ENCODE measurements at regions not wholly inside any gene's neighbourhood (a gene's known extent, or its start where the extent isn't known, plus 50 kb on each side); places are given as distances from the start of the nearest gene placed in this dataset.

DNA sequence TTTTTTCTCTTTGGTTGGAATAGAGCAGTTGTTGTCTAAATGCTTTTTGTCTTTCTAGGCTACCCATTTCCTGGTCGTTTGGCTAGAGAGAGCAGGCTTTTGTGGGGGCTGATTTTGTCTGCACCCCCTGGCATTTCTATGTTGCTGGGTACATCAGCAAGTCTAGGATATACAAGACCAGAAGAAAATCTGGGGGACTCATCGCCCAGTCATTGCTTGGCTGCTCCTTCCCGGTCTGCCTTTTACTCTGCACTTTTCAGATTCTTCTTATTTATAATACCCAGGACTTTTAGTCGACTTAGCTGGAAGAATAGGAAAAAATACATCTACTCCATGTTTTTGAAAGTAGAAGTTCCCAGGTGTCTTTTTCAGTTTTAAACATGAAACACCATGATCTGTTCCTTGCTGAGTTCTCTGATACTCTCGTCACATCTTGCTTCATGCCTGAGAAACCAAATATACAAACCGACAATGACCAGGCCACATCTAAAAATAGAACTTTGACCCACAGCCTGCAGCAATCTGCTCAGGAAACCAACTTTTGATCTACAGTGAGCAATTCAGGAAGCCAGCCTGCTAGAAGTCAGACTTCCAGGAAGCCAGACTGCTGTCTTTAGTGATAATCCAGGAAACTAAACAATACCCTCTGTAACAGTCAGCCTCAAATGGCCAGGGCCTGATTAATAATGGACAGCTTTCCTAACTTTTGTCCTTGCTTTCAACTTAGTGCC lies 163.8 kb upstream of the MEX3C start (continued):
- TF ChIP-seq, protein P1, sequence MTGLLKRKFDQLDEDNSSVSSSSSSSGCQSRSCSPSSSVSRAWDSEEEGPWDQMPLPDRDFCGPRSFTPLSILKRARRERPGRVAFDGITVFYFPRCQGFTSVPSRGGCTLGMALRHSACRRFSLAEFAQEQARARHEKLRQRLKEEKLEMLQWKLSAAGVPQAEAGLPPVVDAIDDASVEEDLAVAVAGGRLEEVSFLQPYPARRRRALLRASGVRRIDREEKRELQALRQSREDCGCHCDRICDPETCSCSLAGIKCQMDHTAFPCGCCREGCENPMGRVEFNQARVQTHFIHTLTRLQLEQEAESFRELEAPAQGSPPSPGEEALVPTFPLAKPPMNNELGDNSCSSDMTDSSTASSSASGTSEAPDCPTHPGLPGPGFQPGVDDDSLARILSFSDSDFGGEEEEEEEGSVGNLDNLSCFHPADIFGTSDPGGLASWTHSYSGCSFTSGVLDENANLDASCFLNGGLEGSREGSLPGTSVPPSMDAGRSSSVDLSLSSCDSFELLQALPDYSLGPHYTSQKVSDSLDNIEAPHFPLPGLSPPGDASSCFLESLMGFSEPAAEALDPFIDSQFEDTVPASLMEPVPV (CRISPR knock-in tag; IDR thresholded peaks at IDR 0.05) = no peak
- TF ChIP-seq STAT5B (CRISPR knock-in tag; IDR thresholded peaks at IDR 0.05) = no peak
- TF ChIP-seq, protein P2, sequence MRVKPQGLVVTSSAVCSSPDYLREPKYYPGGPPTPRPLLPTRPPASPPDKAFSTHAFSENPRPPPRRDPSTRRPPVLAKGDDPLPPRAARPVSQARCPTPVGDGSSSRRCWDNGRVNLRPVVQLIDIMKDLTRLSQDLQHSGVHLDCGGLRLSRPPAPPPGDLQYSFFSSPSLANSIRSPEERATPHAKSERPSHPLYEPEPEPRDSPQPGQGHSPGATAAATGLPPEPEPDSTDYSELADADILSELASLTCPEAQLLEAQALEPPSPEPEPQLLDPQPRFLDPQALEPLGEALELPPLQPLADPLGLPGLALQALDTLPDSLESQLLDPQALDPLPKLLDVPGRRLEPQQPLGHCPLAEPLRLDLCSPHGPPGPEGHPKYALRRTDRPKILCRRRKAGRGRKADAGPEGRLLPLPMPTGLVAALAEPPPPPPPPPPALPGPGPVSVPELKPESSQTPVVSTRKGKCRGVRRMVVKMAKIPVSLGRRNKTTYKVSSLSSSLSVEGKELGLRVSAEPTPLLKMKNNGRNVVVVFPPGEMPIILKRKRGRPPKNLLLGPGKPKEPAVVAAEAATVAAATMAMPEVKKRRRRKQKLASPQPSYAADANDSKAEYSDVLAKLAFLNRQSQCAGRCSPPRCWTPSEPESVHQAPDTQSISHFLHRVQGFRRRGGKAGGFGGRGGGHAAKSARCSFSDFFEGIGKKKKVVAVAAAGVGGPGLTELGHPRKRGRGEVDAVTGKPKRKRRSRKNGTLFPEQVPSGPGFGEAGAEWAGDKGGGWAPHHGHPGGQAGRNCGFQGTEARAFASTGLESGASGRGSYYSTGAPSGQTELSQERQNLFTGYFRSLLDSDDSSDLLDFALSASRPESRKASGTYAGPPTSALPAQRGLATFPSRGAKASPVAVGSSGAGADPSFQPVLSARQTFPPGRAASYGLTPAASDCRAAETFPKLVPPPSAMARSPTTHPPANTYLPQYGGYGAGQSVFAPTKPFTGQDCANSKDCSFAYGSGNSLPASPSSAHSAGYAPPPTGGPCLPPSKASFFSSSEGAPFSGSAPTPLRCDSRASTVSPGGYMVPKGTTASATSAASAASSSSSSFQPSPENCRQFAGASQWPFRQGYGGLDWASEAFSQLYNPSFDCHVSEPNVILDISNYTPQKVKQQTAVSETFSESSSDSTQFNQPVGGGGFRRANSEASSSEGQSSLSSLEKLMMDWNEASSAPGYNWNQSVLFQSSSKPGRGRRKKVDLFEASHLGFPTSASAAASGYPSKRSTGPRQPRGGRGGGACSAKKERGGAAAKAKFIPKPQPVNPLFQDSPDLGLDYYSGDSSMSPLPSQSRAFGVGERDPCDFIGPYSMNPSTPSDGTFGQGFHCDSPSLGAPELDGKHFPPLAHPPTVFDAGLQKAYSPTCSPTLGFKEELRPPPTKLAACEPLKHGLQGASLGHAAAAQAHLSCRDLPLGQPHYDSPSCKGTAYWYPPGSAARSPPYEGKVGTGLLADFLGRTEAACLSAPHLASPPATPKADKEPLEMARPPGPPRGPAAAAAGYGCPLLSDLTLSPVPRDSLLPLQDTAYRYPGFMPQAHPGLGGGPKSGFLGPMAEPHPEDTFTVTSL (CRISPR knock-in tag; IDR thresholded peaks at IDR 0.05; ENCODE audit: borderline replicate concordance) = peak; percentile 45; the same call in 1 of the 2 replicates
- TF ChIP-seq, protein P3, sequence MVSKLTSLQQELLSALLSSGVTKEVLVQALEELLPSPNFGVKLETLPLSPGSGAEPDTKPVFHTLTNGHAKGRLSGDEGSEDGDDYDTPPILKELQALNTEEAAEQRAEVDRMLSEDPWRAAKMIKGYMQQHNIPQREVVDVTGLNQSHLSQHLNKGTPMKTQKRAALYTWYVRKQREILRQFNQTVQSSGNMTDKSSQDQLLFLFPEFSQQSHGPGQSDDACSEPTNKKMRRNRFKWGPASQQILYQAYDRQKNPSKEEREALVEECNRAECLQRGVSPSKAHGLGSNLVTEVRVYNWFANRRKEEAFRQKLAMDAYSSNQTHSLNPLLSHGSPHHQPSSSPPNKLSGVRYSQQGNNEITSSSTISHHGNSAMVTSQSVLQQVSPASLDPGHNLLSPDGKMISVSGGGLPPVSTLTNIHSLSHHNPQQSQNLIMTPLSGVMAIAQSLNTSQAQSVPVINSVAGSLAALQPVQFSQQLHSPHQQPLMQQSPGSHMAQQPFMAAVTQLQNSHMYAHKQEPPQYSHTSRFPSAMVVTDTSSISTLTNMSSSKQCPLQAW (CRISPR knock-in tag; IDR thresholded peaks at IDR 0.05) = 0 out of 2 replicates have a peak, but pooled peaks have one; percentile 23
- TF ChIP-seq NBN (conservative IDR thresholded peaks at IDR 0.05) = no peak
- TF ChIP-seq PLRG1 (conservative IDR thresholded peaks at IDR 0.05) = no peak
- TF ChIP-seq, protein P4, sequence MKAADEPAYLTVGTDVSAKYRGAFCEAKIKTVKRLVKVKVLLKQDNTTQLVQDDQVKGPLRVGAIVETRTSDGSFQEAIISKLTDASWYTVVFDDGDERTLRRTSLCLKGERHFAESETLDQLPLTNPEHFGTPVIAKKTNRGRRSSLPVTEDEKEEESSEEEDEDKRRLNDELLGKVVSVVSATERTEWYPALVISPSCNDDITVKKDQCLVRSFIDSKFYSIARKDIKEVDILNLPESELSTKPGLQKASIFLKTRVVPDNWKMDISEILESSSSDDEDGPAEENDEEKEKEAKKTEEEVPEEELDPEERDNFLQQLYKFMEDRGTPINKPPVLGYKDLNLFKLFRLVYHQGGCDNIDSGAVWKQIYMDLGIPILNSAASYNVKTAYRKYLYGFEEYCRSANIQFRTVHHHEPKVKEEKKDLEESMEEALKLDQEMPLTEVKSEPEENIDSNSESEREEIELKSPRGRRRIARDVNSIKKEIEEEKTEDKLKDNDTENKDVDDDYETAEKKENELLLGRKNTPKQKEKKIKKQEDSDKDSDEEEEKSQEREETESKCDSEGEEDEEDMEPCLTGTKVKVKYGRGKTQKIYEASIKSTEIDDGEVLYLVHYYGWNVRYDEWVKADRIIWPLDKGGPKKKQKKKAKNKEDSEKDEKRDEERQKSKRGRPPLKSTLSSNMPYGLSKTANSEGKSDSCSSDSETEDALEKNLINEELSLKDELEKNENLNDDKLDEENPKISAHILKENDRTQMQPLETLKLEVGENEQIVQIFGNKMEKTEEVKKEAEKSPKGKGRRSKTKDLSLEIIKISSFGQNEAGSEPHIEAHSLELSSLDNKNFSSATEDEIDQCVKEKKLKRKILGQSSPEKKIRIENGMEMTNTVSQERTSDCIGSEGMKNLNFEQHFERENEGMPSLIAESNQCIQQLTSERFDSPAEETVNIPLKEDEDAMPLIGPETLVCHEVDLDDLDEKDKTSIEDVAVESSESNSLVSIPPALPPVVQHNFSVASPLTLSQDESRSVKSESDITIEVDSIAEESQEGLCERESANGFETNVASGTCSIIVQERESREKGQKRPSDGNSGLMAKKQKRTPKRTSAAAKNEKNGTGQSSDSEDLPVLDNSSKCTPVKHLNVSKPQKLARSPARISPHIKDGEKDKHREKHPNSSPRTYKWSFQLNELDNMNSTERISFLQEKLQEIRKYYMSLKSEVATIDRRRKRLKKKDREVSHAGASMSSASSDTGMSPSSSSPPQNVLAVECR (CRISPR knock-in tag; IDR thresholded peaks at IDR 0.05; ENCODE audit: borderline replicate concordance) = peak; percentile 24; the same call in 1 of the 2 replicates
- TF ChIP-seq CEBPG (CRISPR knock-in tag; IDR thresholded peaks at IDR 0.05) = no peak
- TF ChIP-seq, protein P5, sequence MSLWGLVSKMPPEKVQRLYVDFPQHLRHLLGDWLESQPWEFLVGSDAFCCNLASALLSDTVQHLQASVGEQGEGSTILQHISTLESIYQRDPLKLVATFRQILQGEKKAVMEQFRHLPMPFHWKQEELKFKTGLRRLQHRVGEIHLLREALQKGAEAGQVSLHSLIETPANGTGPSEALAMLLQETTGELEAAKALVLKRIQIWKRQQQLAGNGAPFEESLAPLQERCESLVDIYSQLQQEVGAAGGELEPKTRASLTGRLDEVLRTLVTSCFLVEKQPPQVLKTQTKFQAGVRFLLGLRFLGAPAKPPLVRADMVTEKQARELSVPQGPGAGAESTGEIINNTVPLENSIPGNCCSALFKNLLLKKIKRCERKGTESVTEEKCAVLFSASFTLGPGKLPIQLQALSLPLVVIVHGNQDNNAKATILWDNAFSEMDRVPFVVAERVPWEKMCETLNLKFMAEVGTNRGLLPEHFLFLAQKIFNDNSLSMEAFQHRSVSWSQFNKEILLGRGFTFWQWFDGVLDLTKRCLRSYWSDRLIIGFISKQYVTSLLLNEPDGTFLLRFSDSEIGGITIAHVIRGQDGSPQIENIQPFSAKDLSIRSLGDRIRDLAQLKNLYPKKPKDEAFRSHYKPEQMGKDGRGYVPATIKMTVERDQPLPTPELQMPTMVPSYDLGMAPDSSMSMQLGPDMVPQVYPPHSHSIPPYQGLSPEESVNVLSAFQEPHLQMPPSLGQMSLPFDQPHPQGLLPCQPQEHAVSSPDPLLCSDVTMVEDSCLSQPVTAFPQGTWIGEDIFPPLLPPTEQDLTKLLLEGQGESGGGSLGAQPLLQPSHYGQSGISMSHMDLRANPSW (CRISPR knock-in tag; IDR thresholded peaks at IDR 0.05; ENCODE audit: borderline replicate concordance) = no peak
- TF ChIP-seq TBX3 (IDR thresholded peaks at IDR 0.05; ENCODE audit: borderline replicate concordance) = no peak
- no peak for TF ChIP-seq FLYWCH1 (CRISPR knock-in tag; IDR thresholded peaks at IDR 0.05)

Measured in HepG2 (cell line).